HFF-Myc (cell line): ENCODE measurements at regions not wholly inside any gene's neighbourhood (a gene's known extent, or its start where the extent isn't known, plus 50 kb on each side); places are given as distances from the start of the nearest gene placed in this dataset.

Source experiments
- DNase-seq: peaks from one replicate; pipeline ENCODE4 v3.0.0-alpha.2; 2011; ENCODE audit warnings: low read depth; ENCODE audit errors: extremely low read depth
- H3K4me3 ChIP-seq: replicated peaks from 2 replicates; pipeline ENCODE4 v1.5.1; 2011; ENCODE audit warnings: low read depth, mild to moderate bottlenecking, control low read depth, low read length
- CTCF ChIP-seq: IDR thresholded peaks from 2 replicates; pipeline ENCODE4 v1.5.1; 2012; ENCODE audit warnings: mild to moderate bottlenecking, low read depth, low read length, control low read depth; ENCODE audit errors: missing control alignments

GRCh38 chr17:79438546-79439334, 172.1 kb downstream of the RBFOX3 start:
- DNase-seq, result no peak
- no peak overlapping the region for H3K4me3 ChIP-seq
- no peak for TF ChIP-seq CTCF

DNA sequence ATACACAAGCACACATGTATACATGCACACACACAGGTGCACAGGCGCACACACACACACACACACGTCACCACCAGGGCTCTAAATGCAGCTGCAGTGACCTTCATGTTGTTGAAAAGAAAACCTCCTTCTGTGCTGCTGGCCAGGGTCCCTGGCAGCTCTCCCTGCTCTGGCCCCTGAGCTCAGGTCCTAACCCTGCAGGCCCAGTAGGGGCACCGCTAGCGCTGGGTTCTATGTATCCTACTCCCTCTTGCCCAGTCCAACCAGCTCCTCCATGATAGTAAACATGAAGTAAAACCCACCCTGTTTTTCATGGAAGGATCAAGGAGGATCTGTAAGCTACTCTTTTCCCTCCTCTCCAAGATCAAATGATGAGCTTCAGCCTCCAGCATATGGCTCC, 172.8 kb downstream of the RBFOX3 start:
- DNase-seq, result no peak
- no peak overlapping the region for H3K4me3 ChIP-seq
- no peak for TF ChIP-seq CTCF

- TF ChIP-seq CTCF, result no peak
- no peak for DNase-seq
- no peak overlapping the region for H3K4me3 ChIP-seq
Measured at GRCh38 chr17:79437081-79437480, 173.8 kb downstream of the RBFOX3 start.

DNA sequence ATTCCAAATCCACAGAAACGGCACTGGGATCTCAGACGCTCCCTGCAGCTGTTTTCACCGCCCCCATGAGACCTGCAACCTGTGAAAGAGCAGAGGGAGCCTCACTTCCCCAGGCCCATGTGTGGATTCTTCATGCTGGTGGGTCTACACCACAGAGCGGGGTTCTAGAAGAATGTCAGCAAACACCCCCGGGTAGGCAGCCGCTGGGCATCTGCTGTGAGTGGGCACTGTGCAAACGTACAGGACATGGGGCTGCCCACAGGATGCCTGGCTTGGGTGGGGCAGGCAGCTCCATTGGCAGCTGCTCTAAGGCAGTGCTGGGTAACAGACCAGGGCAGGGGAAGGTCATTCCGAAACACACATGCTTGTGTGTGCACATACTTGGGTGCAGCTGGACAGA, 174.9 kb downstream of the RBFOX3 start:
- TF ChIP-seq CTCF, result no peak
- DNase-seq, result no peak
- H3K4me3 ChIP-seq, result no peak overlapping the region

DNA sequence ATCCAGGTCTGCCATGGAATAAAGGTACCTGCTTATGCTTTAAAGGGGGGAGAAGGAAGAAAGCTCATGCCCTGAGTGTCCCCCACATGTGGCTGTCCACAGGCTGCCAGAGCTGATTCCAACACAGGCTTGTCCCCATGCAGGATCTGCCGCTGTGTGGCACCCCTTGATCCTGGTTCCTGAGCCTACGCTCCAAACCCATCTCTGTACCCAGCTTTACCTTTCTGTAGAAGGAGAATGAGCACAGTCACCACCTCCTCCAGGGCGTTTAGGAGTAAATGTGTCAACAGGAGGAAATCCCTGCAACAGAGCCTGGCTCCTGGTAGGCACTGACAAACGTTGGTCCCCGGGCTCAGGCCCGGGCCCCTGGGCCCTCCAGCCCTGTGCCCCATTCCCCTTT, 175.6 kb downstream of the RBFOX3 start:
- no peak overlapping the region for H3K4me3 ChIP-seq
- DNase-seq, result no peak
- no peak for TF ChIP-seq CTCF

DNA sequence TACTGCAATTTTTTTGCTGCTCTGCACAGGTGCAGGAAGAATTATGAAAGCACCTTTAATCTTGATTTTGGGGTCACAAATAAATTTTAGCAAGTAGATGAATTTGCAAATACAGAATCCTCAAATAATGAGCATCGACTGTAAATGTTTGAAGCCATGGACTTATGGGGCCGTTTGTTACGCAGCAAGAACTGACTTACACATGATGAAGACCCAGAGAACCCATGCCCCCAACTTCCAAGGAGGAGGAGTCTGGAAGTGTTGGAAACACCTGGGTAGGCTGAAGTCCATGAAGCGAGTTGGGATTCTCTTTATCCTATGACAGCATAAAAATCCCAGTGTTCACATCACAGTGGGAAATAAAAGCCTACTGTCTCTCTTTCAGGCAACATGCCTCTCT, 176.6 kb downstream of the RBFOX3 start:
- no peak overlapping the region for H3K4me3 ChIP-seq
- TF ChIP-seq CTCF, result no peak
- no peak for DNase-seq

GRCh38 chr17:79433379-79433778, 177.5 kb downstream of the RBFOX3 start:
- no peak for TF ChIP-seq CTCF
- DNase-seq, result no peak
- H3K4me3 ChIP-seq, result no peak overlapping the region
